ENCODE measurements at regions not wholly inside any gene's neighbourhood (a gene's known extent, or its start where the extent isn't known, plus 50 kb on each side); places are given as distances from the start of the nearest gene placed in this dataset.
"Not testable (repeated sequence)": the region's sequence is repeated elsewhere in the genome, so short reads cannot be mapped to it uniquely, and the experiment has no call there.

- CTCF ChIA-PET, result no interaction called here
- ATAC-seq, result no peak
Measured at GRCh38 chr1:73327180-73327793, 870.7 kb downstream of the LRRIQ3 start.

GRCh38 chr1:73326663-73327062, 871.3 kb downstream of the LRRIQ3 start:
- intact Hi-C loops (cut with micrococcal nuclease), result no loop called here
- POLR2A ChIA-PET, result no interaction called here
- H3K9me3 Mint-ChIP-seq, result peaks cover 22% of the 10 kb centered on the region

More at GRCh38 chr1:73327180-73327793, 870.7 kb downstream of the LRRIQ3 start:
- intact Hi-C loops (cut with micrococcal nuclease), result no loop called here
- DNase-seq, result no peak
- POLR2A ChIA-PET, result no interaction called here
- H3K4me1 Mint-ChIP-seq (ENCODE audit: low read depth), result no peaks in the 10 kb centered on the region
- H3K9me3 Mint-ChIP-seq, result peaks cover 22% of the 10 kb centered on the region
- no peaks in the 10 kb centered on the region for H3K36me3 Mint-ChIP-seq (ENCODE audit: low read depth)
- H3K4me3 Mint-ChIP-seq, result no peak overlapping the region
- TF ChIP-seq, protein P1, sequence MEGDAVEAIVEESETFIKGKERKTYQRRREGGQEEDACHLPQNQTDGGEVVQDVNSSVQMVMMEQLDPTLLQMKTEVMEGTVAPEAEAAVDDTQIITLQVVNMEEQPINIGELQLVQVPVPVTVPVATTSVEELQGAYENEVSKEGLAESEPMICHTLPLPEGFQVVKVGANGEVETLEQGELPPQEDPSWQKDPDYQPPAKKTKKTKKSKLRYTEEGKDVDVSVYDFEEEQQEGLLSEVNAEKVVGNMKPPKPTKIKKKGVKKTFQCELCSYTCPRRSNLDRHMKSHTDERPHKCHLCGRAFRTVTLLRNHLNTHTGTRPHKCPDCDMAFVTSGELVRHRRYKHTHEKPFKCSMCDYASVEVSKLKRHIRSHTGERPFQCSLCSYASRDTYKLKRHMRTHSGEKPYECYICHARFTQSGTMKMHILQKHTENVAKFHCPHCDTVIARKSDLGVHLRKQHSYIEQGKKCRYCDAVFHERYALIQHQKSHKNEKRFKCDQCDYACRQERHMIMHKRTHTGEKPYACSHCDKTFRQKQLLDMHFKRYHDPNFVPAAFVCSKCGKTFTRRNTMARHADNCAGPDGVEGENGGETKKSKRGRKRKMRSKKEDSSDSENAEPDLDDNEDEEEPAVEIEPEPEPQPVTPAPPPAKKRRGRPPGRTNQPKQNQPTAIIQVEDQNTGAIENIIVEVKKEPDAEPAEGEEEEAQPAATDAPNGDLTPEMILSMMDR (IDR thresholded peaks at IDR 0.05), result no peak
- no peaks in the 10 kb centered on the region for H3K27me3 Mint-ChIP-seq
- H3K27ac Mint-ChIP-seq, result no peak overlapping the region

GRCh38 chr1:73310797-73311381, 887.1 kb downstream of the LRRIQ3 start:
- ChIA-PET POLR2A (no interaction called here), CTCF (no interaction called here)
- Mint-ChIP-seq H3K27ac (no peak overlapping the region), H3K4me1 (ENCODE audit: low read depth) (no peaks in the 10 kb centered on the region), H3K27me3 (no peaks in the 10 kb centered on the region), H3K9me3 (peaks cover 7% of the 10 kb centered on the region), H3K4me3 (no peak overlapping the region), H3K36me3 (ENCODE audit: low read depth) (no peaks in the 10 kb centered on the region)
- TF ChIP-seq, protein P1 (IDR thresholded peaks at IDR 0.05), result no peak
- intact Hi-C loops (cut with micrococcal nuclease), result no loop called here
- DNase-seq, result no peak
- no peak for ATAC-seq

More at GRCh38 chr1:73326663-73327062, 871.3 kb downstream of the LRRIQ3 start:
- TF ChIP-seq, protein P1 (IDR thresholded peaks at IDR 0.05), result no peak
- ATAC-seq (no peak), DNase-seq (no peak)
- no peaks in the 10 kb centered on the region for H3K4me1 Mint-ChIP-seq (ENCODE audit: low read depth)
- H3K27ac Mint-ChIP-seq, result no peak overlapping the region
- CTCF ChIA-PET, result no interaction called here
- no peaks in the 10 kb centered on the region for H3K36me3 Mint-ChIP-seq (ENCODE audit: low read depth)
- H3K4me3 Mint-ChIP-seq, result no peak overlapping the region
- H3K27me3 Mint-ChIP-seq, result no peaks in the 10 kb centered on the region

DNA sequence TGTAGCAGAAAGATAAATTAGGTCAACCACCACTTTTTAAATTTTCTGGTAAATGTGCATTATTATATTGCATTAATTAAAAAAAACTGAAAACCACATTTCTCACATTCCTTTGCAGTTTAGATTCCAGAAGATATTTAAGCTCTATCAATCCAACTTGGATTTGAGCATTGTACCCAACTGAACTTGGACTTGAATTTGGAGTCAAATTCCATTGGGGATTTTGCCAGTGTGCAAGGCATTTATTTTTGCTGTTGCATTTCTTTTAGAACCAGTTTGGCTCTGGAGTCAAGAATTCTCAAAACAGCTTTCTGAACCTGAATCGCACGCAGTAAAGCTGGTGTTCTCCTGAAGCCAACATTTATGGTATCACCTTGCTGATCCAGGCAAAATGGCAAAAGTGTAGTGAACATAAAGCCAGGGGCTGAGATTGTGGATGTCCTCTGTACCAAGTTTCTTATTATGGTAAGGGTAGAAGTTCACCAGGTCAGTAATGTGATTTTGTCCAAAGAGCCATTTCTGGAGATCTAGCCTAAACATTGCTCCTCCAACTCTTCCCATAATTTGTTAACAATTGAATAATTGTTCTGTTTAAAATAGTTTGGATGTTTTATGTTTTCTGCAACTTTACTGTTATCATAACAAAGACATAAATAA, 890.9 kb downstream of the LRRIQ3 start:
- H3K36me3 Mint-ChIP-seq (ENCODE audit: low read depth), result no peaks in the 10 kb centered on the region
- POLR2A ChIA-PET, result interaction anchor here (0.7 kb wide), 1 partner anchor 305 kb away, joined by 3 read pairs; no protein-coding TSS in a partner anchor
- H3K4me1 Mint-ChIP-seq (ENCODE audit: low read depth), result no peaks in the 10 kb centered on the region
- CTCF ChIA-PET, result no interaction called here
- no peak overlapping the region for H3K4me3 Mint-ChIP-seq
- no peak overlapping the region for H3K27ac Mint-ChIP-seq
- no peaks in the 10 kb centered on the region for H3K27me3 Mint-ChIP-seq
- DNase-seq (no peak), ATAC-seq (no peak)
- H3K9me3 Mint-ChIP-seq, result peaks cover 5% of the 10 kb centered on the region
- intact Hi-C loops (cut with micrococcal nuclease), result no loop called here
- TF ChIP-seq, protein P1 (IDR thresholded peaks at IDR 0.05), result no peak

DNA sequence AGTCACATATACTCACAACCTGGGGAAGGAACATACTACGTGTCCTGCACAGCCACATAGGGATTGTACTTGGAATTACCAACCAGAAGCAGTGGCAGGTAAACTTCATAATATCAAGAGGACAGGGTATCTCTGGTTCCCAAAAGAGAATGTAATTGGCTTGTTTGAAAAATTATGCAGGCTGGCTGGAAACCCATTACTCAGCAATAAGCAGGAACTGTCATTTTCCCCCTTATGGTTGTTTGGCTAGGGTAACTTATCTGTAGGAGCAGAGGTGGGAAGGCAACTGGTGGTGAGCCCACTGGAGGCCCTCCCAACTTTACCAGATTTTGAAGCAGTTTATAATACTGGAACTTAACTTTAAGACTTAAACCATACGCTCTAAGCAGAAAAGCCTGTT, 924.1 kb downstream of the LRRIQ3 start:
- CTCF ChIA-PET, result no interaction called here
- intact Hi-C loops (cut with micrococcal nuclease), result no loop called here
- DNase-seq, result no peak
- TF ChIP-seq, protein P1 (IDR thresholded peaks at IDR 0.05), result no peak
- Mint-ChIP-seq H3K36me3 (ENCODE audit: low read depth) (no peaks in the 10 kb centered on the region), H3K4me1 (ENCODE audit: low read depth) (no peaks in the 10 kb centered on the region), H3K27me3 (no peaks in the 10 kb centered on the region), H3K9me3 (peaks cover 17% of the 10 kb centered on the region), H3K4me3 (no peak overlapping the region), H3K27ac (no peak overlapping the region)
- ATAC-seq, result no peak
- POLR2A ChIA-PET, result no interaction called here

GRCh38 chr1:73245196-73245595, 952.8 kb downstream of the LRRIQ3 start:
- POLR2A ChIA-PET; H3K27ac Mint-ChIP-seq; intact Hi-C loops (cut with micrococcal nuclease); H3K4me3 Mint-ChIP-seq; DNase-seq; H3K4me1 Mint-ChIP-seq (ENCODE audit: low read depth); H3K36me3 Mint-ChIP-seq (ENCODE audit: low read depth); H3K27me3 Mint-ChIP-seq; ATAC-seq; CTCF ChIA-PET: not testable (repeated sequence)
- H3K9me3 Mint-ChIP-seq, result peaks cover 30% of the 10 kb centered on the region

Measured in activated CD8-positive, alpha-beta T cell treated with anti-CD3 and anti-CD28 coated beads for 36 hours (primary cell).